Thyroid gland (tissue), 4 donors: ENCODE measurements at regions not wholly inside any gene's neighbourhood (a gene's known extent, or its start where the extent isn't known, plus 50 kb on each side); places are given as distances from the start of the nearest gene placed in this dataset.

Source experiments
- POLR2A ChIP-seq, 2 donors: fragments of 450-650 bp; IDR thresholded peaks; one replicate each; pipeline ENCODE4 v1.6.1; 2017; ENCODE audit warnings: antibody characterized with exemption in 2 of 2, mild to moderate bottlenecking in 2 of 2, moderate library complexity in 1 of 2
- TF ChIP-seq, protein P1 (sequence below), 6 experiments: fragments of 200-600 bp in 3 of 6; fragments of 450-650 bp in 3 of 6; sonication (generic) in 3 of 6; IDR thresholded peaks; one replicate each; pipeline ENCODE4 v1.5.1; 2016 to 2019; ENCODE audit warnings: antibody characterized with exemption in 6 of 6, mild to moderate bottlenecking in 2 of 6, inconsistent platforms in 1 of 6, moderate library complexity in 1 of 6

GRCh38 chr3:193028258-193028657, 110.6 kb upstream of the MB21D2 start:
- TF ChIP-seq, protein P1, sequence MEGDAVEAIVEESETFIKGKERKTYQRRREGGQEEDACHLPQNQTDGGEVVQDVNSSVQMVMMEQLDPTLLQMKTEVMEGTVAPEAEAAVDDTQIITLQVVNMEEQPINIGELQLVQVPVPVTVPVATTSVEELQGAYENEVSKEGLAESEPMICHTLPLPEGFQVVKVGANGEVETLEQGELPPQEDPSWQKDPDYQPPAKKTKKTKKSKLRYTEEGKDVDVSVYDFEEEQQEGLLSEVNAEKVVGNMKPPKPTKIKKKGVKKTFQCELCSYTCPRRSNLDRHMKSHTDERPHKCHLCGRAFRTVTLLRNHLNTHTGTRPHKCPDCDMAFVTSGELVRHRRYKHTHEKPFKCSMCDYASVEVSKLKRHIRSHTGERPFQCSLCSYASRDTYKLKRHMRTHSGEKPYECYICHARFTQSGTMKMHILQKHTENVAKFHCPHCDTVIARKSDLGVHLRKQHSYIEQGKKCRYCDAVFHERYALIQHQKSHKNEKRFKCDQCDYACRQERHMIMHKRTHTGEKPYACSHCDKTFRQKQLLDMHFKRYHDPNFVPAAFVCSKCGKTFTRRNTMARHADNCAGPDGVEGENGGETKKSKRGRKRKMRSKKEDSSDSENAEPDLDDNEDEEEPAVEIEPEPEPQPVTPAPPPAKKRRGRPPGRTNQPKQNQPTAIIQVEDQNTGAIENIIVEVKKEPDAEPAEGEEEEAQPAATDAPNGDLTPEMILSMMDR (IDR thresholded peaks at IDR 0.05) = no peak
- no peak for TF ChIP-seq POLR2A (IDR thresholded peaks at IDR 0.05)
